HAP-1 (cell line): ENCODE measurements at regions not wholly inside any gene's neighbourhood (a gene's known extent, or its start where the extent isn't known, plus 50 kb on each side); places are given as distances from the start of the nearest gene placed in this dataset.
"Not testable (repeated sequence)": the region's sequence is repeated elsewhere in the genome, so short reads cannot be mapped to it uniquely, and the experiment has no call there.

Experiments used
- DNase-seq, 2 experiments: peaks; one replicate each; pipeline ENCODE4 v3.0.0-alpha.2; 2016 to 2020; ENCODE audit warnings: low spot score in 2 of 2
- H3K27me3 ChIP-seq: fragments of 250-450 bp; sonication (Bioruptor Pico); 2 replicates; pipeline ENCODE4 v1.5.1; 2020; ENCODE audit warnings: low read depth, mild to moderate bottlenecking, moderate library complexity
- H3K36me3 ChIP-seq: fragments of 250-450 bp; sonication (Bioruptor Pico); replicated peaks from 2 replicates; pipeline ENCODE4 v1.5.1; 2020; ENCODE audit warnings: mild to moderate bottlenecking
- H3K4me1 ChIP-seq: fragments of 250-450 bp; sonication (Bioruptor Pico); 2 replicates; pipeline ENCODE4 v1.5.1; 2020; ENCODE audit warnings: mild to moderate bottlenecking
- H3K4me3 ChIP-seq: fragments of 250-450 bp; sonication (Bioruptor Pico); 2 replicates; pipeline ENCODE4 v1.5.1; 2020; ENCODE audit warnings: mild to moderate bottlenecking, moderate library complexity
- H3K9me3 ChIP-seq: fragments of 250-450 bp; sonication (Bioruptor Pico); 2 replicates; pipeline ENCODE4 v1.5.1; 2020; ENCODE audit warnings: mild to moderate bottlenecking, moderate library complexity
- in situ Hi-C: fragments of 300-500 bp; cut with MboI; formaldehyde crosslinking; loops from 3 replicates; pipeline ENCODE4 v1.14.3; 2020; ENCODE audit warnings: low sequenced_read_pairs, inconsistent platforms, mixed read lengths

- no peak for DNase-seq
- no peaks in the 10 kb centered on the region for H3K4me1 ChIP-seq
- H3K36me3 ChIP-seq, result no peaks in the 10 kb centered on the region
- no peaks in the 10 kb centered on the region for H3K27me3 ChIP-seq
- in situ Hi-C loops, result no loop called here
- H3K9me3 ChIP-seq, result no peaks in the 10 kb centered on the region
- no peak overlapping the region for H3K4me3 ChIP-seq
Measured at GRCh38 chr1:221234791-221235190, 355.5 kb downstream of the HLX start.

- in situ Hi-C loops, result no loop called here
- DNase-seq, result no peak
- no peaks in the 10 kb centered on the region for H3K36me3 ChIP-seq
- no peak overlapping the region for H3K4me3 ChIP-seq
- no peaks in the 10 kb centered on the region for H3K4me1 ChIP-seq
- no peaks in the 10 kb centered on the region for H3K27me3 ChIP-seq
- H3K9me3 ChIP-seq, result no peaks in the 10 kb centered on the region
Measured at GRCh38 chr1:221237587-221237986, 358.3 kb downstream of the HLX start.

GRCh38 chr1:221239181-221239580 is 359.9 kb downstream of the HLX start:
- Histone ChIP-seq H3K27me3 (no peaks in the 10 kb centered on the region), H3K9me3 (no peaks in the 10 kb centered on the region), H3K36me3 (no peaks in the 10 kb centered on the region), H3K4me1 (no peaks in the 10 kb centered on the region), H3K4me3 (no peak overlapping the region)
- in situ Hi-C loops, result no loop called here
- no peak for DNase-seq

DNA sequence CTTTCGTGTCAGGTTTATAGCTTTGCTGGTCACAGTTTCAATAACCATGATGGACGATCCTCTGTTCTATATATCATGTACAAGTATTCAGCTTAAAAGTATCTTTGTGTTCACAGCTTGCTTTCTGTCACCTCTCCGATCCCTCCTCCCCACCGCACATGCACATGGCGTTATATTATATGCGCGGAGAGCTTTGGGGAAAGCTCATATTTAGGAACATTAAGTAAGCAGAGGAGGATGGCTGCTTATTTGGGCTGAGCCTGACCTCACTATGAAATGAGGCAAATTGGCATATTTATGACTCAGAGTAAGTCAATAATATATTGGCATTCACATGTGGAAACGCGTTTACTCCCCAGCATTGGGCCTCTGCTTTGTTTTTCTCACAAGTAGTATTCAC is 360.5 kb downstream of the HLX start:
- Histone ChIP-seq H3K9me3 (no peaks in the 10 kb centered on the region), H3K4me1 (no peaks in the 10 kb centered on the region), H3K27me3 (no peaks in the 10 kb centered on the region), H3K4me3 (no peak overlapping the region), H3K36me3 (no peaks in the 10 kb centered on the region)
- DNase-seq, result no peak
- in situ Hi-C loops, result no loop called here

DNA sequence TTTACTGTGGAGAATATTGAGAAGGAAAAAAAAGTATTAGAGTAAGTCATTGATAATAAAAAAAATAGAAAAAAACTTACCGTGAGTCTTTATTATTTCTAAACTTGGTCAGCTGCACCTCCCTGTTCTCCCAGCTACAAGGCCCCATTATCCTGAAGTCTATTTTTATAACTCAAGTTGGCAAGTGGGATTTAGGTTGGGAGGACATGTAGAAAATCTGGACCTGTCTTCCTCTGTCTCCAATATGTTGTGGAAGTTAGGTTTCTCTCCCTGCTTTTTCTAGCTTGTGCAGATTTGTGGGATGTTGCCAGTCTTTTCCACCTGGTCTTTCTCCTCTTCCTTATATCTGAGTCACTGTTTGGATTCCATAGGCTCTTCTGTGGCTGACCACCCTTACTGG is 361.4 kb downstream of the HLX start:
- Histone ChIP-seq H3K27me3 (no peaks in the 10 kb centered on the region), H3K36me3 (no peaks in the 10 kb centered on the region), H3K4me3 (no peak overlapping the region), H3K4me1 (no peaks in the 10 kb centered on the region), H3K9me3 (no peaks in the 10 kb centered on the region)
- DNase-seq, result no peak
- in situ Hi-C loops, result no loop called here

DNA sequence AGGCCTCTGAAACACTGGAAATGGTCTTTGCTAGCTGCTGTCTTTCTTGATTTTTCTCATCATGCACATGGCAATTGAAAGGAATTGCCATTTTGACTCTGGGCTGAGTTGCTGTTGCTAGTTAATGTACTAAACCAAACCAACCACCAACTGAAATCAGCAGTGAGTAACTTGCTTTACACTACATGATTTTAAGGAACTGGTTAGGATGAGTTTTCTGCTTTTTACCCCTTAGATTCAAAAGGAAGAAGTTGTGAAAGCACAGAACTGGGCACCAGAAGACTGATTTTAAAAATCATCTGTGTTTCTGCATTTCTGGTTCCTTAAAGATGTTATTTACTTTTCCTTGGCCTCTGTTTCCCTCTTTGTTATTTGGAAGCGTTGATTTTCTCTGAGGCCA is 361.9 kb downstream of the HLX start:
- in situ Hi-C loops, result no loop called here
- H3K36me3 ChIP-seq, result no peaks in the 10 kb centered on the region
- no peaks in the 10 kb centered on the region for H3K27me3 ChIP-seq
- no peaks in the 10 kb centered on the region for H3K9me3 ChIP-seq
- H3K4me3 ChIP-seq, result no peak overlapping the region
- no peak for DNase-seq
- H3K4me1 ChIP-seq, result no peaks in the 10 kb centered on the region

DNA sequence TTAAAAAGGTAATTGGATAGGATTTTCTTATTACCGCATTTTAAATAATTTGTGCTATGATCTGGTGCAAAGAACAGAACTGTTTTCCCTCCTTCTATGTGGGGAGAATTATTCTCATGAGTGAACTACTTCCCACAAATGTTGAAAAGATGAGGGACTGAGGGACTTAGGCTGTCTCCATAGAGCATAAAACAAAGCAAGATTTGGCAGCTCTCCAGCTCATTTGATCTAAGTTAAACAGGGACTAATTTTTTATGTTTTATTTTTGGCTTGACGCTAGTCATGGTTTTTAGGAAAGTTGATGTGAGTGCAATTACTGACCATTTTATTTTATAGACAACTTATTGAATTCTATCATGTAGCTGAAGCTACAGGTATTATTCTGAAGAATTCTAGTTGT is 362.3 kb downstream of the HLX start:
- Histone ChIP-seq H3K27me3 (no peaks in the 10 kb centered on the region), H3K4me3 (no peak overlapping the region), H3K4me1 (no peaks in the 10 kb centered on the region), H3K36me3 (no peaks in the 10 kb centered on the region), H3K9me3 (no peaks in the 10 kb centered on the region)
- in situ Hi-C loops, result no loop called here
- DNase-seq, result no peak

GRCh38 chr1:221246067-221246466 is 366.8 kb downstream of the HLX start:
- DNase-seq, result no peak
- Histone ChIP-seq H3K27me3 (no peaks in the 10 kb centered on the region), H3K36me3 (no peaks in the 10 kb centered on the region), H3K9me3 (no peaks in the 10 kb centered on the region), H3K4me3 (no peak overlapping the region), H3K4me1 (no peaks in the 10 kb centered on the region)
- in situ Hi-C loops, result no loop called here

GRCh38 chr1:221246628-221247415 is 367.6 kb downstream of the HLX start:
- no peaks in the 10 kb centered on the region for H3K27me3 ChIP-seq
- H3K9me3 ChIP-seq, result no peaks in the 10 kb centered on the region
- in situ Hi-C loops, result no loop called here
- DNase-seq, result no peak
- H3K36me3 ChIP-seq, result no peaks in the 10 kb centered on the region
- no peaks in the 10 kb centered on the region for H3K4me1 ChIP-seq
- no peak overlapping the region for H3K4me3 ChIP-seq

DNA sequence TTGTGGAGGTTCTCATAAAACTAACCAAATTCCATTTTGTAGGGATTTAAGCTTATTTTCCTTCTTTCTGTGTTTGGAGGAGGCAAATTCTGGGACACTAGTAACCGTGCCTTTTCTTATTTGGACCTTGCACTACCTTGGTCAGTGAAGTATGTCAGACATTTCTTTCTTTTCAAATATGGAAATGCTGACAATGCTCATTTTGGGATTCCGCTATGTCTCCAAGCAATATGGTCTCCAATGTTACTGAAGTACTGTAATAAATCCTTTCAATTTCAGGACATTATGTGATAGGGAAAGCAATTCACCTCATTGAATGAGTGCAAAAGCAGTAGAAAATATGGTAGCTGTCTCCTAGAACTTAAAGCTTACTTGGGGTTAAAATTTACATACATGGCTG is 372.3 kb downstream of the HLX start:
- in situ Hi-C loops, result no loop called here
- no peak overlapping the region for H3K4me3 ChIP-seq
- no peaks in the 10 kb centered on the region for H3K27me3 ChIP-seq
- H3K4me1 ChIP-seq, result no peaks in the 10 kb centered on the region
- H3K36me3 ChIP-seq, result no peaks in the 10 kb centered on the region
- DNase-seq, result no peak
- no peaks in the 10 kb centered on the region for H3K9me3 ChIP-seq

DNA sequence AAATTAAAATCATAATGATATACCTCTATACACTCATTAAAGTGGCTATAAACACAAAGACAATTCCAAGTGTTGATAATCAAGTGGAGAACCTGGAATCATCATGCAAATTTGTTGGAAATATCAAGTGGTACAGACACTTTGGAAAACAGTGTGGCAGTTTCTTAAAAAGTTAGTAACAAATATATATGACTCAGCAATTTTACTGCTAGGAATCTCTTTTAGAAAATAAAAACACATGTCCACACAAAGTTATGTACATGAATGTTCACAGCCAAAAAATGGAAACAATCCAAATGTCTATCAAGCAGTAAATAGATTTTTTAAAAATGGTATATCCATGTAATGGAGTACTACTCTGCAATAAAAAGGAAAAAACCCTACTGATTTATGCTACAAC is 375.6 kb downstream of the HLX start:
- Histone ChIP-seq H3K4me3 (no peak overlapping the region), H3K27me3 (no peaks in the 10 kb centered on the region)
- in situ Hi-C loops, result no loop called here

DNA sequence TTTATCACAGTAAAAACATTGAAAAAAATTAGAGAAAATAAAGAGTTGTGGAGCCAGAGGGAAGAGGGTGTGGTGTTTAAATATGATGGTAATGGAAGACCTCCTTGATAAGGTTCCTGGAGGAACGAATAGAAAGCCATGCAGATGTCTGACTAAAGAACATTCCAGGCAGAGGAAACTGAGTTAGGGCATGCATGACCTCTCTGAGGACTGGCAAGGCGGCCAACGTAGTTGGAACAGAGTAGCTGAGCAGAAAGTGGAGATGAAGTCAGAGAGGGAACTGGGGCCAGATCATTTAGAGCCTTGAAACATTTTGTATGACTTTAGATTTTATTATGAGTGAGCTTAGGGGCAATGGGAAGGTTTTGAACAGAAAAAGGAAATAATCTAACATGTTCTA is 377.5 kb downstream of the HLX start:
- in situ Hi-C loops, result no loop called here
- no peaks in the 10 kb centered on the region for H3K9me3 ChIP-seq

More for the DNA sequence above, 375.6 kb downstream of the HLX start:
- Histone ChIP-seq H3K4me1 (no peaks in the 10 kb centered on the region), H3K36me3 (no peaks in the 10 kb centered on the region), H3K9me3 (no peaks in the 10 kb centered on the region)
- no peak for DNase-seq

DNA sequence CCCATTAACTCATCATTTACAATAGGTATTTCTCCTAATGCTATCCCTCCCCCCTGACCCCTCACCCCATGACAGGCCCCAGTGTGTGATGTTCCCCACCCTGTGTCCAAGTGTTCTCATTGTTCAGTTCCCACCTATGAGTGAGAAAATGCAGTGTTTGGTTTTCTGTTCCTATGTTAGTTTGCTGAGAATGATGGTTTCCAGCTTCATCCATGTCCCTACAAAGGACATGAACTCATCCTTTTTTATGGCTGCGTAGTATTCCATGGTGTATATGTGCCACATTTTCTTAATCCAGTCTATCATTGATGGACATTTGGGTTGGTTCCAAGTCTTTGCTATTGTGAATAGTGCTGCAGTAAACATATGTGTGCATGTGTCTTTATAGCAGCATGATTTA is 378.3 kb downstream of the HLX start:
- H3K4me1 ChIP-seq, DNase-seq, in situ Hi-C loops, H3K36me3 ChIP-seq, H3K4me3 ChIP-seq, H3K27me3 ChIP-seq, H3K9me3 ChIP-seq: not testable (repeated sequence)

More for the DNA sequence above, 377.5 kb downstream of the HLX start:
- no peaks in the 10 kb centered on the region for H3K27me3 ChIP-seq
- H3K4me3 ChIP-seq, result no peak overlapping the region
- no peaks in the 10 kb centered on the region for H3K4me1 ChIP-seq
- no peak for DNase-seq
- no peaks in the 10 kb centered on the region for H3K36me3 ChIP-seq

DNA sequence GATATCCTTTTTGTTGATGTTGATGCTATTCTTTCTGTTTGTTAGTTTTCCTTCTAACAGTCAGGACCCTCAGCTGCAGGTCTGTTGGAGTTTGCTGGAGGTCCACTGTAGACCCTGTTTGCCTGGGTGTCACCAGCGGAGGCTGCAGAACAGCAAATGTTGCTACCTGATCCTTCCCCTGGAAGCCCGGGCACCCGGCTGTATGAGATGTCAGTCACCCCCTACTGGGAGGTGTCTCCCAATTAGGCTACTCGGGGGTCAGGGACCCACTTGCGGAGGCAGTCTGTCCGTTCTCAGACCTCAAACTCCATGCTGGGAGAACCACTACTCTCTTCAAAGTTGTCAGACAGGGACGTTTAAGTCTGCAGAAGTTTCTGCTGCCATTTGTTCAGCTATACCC is 383.4 kb downstream of the HLX start:
- H3K4me1 ChIP-seq, H3K9me3 ChIP-seq, DNase-seq, H3K4me3 ChIP-seq, in situ Hi-C loops, H3K27me3 ChIP-seq, H3K36me3 ChIP-seq: not testable (repeated sequence)
